Activated naive CD8-positive, alpha-beta T cell treated with anti-CD3 and anti-CD28 coated beads, Interleukin-2, amount 50 U/mL, for 16 hours (primary cell): ENCODE measurements at regions not wholly inside any gene's neighbourhood (a gene's known extent, or its start where the extent isn't known, plus 50 kb on each side); places are given as distances from the start of the nearest gene placed in this dataset.
"Not testable (repeated sequence)": the region's sequence is repeated elsewhere in the genome, so short reads cannot be mapped to it uniquely, and the experiment has no call there.

ENCODE experiments used
- DNase-seq: peaks from one replicate; pipeline ENCODE4 v3.0.0-alpha.2; 2020; ENCODE audit warnings: low read depth, low spot score

DNA sequence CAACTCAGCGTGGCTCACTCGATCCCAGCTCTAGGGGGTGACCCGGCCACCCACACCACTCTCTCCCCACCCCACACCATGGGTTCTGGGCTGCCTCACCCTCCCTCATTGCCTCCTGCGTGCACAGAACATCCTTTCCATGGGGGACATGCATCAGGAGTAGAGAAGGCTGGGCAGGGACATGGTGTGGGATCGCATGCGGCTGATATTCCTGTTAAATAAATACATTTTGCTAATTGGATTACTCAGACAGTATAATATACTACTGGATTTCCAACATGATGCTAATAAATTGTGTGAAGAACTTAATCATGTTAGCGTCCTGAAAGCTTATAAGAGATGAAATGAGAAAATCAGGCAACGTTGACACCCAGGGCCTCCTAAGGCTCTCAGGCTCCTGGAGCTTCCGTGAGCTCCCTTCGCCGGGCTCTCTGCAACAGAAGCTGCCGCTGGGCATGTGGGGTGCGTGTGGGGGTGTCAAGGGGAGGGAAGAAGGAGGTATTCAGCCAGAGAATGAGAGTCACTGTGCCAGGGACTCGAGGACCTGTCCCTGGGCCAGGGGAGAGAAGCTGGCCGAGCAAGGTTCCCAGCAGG, 173.1 kb upstream of the TNRC6C start:
- no peak for DNase-seq

DNA sequence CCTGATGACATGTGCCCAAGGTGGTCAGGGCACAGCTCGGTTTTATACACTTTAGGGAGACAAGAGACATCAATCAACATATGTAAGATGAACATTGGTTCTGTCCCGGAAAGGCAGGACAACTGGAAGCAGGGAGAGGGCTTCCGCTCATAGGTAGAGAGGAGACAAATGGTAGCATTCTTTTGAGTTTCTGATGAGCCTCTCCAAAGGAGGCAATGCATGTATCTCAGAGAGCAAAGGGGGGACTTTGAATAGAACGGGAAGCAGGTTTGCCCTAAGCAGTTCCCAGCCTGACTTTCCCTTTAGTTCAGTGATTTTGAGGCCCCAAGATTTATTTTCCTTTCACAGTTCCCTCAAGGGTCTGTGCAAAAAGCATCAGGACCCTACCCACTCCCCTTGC, 172.4 kb upstream of the TNRC6C start:
- DNase-seq, result no peak

DNA sequence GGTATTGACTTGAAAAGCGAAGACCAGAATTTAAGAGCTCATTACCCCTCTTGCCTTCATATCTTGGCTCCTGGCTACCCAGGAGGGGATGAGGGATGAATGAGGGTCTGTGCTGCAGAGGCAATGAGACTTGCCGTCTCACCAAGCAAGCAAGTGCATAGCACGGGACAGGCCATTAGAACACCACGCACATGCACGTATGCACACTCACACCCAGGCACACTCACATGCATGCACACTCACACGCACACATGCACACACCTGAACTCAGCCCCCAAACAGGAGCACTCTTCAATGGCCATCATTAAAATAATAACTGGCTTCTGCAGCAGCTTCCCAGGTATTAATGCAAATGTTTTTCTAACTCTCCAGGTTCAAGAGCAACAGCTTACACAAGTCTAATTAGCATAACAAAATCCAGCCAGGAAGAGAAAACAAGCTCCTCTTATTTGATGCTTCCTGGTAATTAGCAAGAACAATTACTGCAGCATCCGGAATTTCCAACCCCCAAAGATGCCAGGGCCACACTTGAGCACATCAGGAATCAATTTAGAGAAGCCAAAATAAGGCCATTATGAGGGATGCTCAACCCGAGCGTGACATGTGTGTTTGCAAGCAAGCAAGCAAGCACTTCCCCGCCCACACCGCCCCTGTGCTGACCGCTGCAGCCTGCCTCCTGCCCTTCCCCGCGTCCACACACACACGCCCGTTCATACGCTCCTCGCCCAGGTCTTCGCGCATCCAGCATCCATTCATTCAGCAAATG, 171.6 kb upstream of the TNRC6C start:
- DNase-seq, result no peak

DNA sequence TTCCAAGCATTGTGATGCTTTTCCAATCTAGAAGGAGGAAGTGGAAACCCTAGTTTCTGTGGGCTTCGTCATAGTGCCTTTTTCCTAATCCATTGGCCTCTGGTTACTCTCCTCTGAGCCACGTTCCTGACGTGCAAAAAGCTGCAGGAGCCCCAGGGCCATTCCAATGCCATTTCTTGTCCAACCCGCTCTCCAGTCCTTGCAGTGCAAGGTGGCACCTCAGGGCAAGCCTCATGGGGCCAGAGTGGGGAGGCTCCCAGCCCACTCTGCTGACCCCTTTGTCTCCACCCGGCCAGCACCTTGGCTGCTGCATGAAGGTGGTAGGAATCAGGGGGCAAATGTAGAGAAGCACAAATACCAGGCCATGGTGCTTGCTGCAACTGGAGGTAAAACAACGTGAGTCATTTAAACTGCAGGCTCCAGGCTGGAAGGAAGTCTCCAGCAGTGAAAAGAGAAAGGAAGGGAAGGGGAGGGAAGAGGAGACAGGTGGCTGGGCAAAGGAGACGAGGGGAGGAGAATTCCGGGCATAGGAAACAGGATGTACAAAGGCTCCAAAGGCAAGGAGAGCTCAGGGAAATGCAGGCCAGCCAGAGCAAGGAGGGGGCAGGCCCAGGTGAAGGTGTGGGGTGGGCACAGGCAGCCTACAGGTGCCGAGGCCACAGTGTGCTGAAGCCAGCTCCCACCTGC, 168.2 kb upstream of the TNRC6C start:
- no peak for DNase-seq

GRCh38 chr17:77792626-77793025, 165.9 kb upstream of the TNRC6C start:
- DNase-seq, result no peak

DNA sequence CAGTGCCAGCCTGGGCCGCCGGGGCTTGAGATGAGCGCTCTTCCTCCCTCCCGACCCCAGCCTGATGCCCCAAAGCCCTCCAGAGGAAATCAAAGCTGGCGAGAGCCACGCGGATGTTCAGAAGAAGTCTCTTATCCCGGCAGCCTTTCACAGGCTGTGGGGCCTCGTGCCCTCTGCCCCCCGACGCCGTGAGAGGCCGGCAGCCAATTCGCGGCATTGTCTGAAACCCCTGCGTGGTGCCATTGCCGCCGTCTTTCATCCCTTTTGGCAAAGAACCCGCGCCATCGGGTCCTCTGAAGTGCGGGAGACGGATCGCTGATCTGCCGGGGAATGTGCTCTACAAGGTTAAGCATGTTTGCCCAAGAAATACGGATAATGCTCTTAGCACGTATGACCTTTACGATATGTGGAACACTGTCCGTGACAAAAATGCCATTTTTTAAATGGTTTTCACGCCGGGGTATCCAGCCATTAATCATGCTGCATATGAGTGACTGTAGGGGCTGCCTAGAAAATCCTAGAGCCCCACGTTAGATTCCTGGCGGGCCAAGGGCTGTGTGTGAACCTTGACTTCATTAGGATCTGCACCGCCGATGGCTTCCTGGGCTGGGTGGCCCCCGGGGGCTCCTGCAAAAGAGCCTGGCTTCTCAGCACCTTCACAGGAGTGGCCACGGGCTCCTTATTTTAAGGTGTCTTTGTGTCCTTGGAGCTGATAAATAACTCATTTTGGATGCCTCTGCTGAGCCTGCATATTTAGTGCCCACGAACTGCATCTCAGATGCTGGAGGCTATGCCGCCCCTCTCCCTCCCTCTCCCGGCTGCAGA, 165.1 kb upstream of the TNRC6C start:
- DNase-seq, result no peak

- DNase-seq, result no peak
Measured at GRCh38 chr17:77793971-77794235, 164.6 kb upstream of the TNRC6C start.

GRCh38 chr17:77794846-77795245, 163.7 kb upstream of the TNRC6C start:
- no peak for DNase-seq

DNA sequence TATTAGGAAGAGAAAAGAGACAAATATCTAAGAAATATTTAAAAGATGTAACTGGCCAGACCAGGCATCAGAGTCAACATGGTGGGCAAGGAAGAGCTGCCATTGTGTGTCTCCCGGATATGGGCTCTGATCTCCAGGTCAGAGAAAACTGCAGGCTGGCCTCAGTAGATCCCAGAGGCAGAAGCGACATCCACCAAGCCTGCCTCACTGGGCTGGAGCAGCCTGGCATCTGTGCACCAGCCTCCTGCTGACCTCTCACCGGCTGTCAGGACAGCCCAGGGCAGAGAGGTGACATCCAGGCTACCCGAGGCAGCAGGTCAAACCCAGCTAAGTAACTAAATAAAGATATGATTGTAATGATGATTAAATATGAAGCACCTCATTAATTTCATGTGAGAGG, 162.8 kb upstream of the TNRC6C start:
- DNase-seq, result no peak

- DNase-seq, result no peak
Measured at GRCh38 chr17:77796176-77796860, 162.2 kb upstream of the TNRC6C start.

GRCh38 chr17:77798031-77798430, 160.5 kb upstream of the TNRC6C start:
- no peak for DNase-seq

DNA sequence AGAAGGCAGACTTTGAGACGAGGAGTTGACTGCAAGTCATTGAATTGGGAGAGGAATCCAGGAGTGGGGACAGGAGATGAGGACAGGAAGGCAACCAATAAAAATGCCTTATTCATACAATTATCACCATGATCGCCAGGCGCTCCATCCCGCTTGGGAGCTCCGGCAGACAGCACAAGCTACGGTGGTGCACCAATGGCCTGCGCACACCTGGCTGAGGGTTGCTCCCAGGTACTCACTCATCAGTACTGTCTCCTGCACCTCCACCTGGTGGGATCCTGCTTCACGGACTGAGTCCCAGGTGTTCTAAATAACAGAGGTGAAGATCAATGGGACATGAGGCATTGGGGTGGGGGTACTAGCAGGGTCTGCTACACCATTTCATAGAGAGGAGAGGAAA, 160.0 kb upstream of the TNRC6C start:
- DNase-seq, result no peak

GRCh38 chr17:77800816-77801215, 157.7 kb upstream of the TNRC6C start:
- DNase-seq, result no peak

DNA sequence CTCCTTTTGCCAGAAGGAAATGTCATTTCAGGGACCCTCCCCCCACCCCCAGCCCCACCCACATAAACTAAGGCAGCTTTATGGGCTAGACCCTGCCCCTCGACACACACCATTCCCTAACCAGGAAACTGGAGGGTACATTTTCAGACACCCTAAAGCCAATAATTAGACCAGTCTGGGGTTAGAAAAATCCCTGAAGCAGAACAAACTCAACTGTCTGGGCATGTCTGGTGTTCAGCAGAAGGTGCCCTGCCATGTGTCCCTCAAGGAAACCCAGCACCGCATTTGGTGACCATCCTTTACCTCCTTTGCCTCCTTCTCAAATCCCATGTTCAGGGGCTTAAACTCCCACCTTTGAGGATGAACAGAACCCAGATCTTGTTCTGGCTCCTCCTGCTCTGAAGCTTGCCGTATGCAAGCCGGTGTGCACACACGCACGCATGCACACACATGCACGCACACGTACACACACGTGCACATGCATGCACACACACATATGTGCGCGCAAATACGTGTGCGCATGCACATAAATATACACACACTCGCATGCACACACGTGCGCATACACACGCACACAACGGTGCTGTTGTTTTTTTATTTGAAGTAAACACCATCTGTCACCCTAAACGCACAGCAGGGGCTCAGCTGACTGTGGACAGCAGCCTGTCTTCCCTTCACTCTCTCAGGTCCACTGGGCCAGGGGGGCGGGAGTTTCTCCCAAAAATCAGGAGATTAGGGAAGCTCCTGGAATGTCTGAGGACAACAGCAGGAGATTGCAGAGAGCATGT, 156.8 kb upstream of the TNRC6C start:
- no peak for DNase-seq

DNA sequence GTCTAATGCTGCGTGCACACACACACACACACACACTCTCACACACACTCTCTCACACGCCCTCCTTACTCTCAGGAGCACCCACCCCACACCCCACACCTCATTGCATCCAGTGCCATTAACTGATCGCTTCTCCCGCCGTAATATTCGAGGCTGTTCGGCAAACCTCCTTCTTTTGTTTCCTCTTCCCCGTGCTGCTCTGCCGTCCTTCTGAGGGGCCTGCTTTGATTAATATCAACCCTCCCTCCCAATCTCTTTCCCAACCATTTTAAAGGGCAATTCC, 156.2 kb upstream of the TNRC6C start:
- no peak for DNase-seq

DNA sequence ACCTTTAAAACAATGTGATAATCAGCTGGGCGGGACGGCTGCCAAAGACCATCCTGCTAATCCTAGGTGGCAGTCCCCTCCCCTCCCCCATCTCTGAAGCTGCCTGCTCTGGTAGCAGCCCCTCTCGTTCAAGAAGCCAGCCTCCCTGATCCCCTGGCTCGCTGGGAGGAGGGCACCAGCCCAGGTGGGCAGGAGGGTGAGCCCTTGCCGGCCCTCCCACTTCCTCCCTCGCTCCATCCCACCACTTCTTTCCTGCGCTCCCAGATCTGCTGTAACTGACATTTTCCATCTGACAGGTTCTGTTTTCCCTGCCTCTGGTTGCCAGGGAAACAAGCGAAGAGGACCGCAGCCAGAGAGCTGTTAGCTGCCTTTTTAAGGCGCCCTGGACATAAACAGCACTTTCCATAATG, 155.7 kb upstream of the TNRC6C start:
- no peak for DNase-seq

DNA sequence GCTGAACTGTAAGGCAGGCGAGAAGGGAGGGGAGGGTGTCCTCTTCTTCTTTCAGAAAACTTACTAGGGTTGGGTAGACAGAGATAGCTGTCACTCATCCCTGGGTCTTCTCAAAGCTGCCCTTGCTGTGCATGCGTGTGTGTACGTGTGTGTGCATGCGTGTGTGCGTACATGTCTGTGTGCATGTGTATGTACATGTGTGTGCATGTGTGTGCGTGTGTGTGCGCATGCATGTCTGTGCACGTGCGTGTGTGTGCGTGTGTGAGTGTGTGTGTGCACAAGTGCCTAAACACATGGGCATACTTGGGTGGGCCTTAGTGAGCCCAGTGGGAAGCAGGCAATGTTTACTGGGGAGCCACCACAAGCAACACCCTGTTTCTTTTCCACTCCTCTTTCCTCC, 154.8 kb upstream of the TNRC6C start:
- no peak for DNase-seq

- no peak for DNase-seq
Measured at GRCh38 chr17:77804796-77805426, 153.6 kb upstream of the TNRC6C start.

DNA sequence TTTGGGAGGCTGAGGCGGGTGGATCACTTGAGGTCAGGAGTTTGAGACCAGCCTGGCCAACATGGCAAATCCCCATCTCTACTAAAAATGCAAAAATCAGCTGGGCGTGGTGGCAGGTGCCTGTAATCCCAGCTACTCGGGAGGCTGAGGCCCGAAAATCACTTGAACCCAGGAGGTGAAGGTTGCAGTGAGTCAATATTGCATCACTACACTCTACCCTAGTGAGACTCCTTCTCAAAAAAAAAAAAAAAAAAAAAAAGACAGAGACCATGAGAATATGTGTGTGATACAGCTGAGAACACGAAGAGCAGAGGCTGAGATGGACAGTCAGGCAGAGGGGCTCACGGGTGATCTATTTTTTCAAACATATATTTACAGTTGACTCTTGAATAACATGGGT, 152.5 kb upstream of the TNRC6C start:
- DNase-seq, result not testable (repeated sequence)

- DNase-seq, result no peak
Measured at GRCh38 chr17:77807051-77807745, 151.3 kb upstream of the TNRC6C start.
